H1 (cell line): ENCODE measurements at regions not wholly inside any gene's neighbourhood (a gene's known extent, or its start where the extent isn't known, plus 50 kb on each side); places are given as distances from the start of the nearest gene placed in this dataset.

Experiments used
- CEBPB ChIP-seq: IDR thresholded peaks from 2 replicates; pipeline ENCODE4 v1.6.1; 2012; ENCODE audit warnings: low read depth, low read length
- CHD7 ChIP-seq: fragments of 300-600 bp; sonication (generic); IDR thresholded peaks from 2 replicates; pipeline ENCODE4 v1.7.1; 2012; ENCODE audit warnings: low read length, moderate library complexity, mild to moderate bottlenecking, inconsistent platforms; ENCODE audit not compliant: insufficient replicate concordance
- EGR1 ChIP-seq: IDR thresholded peaks from 2 replicates; pipeline ENCODE4 v1.6.1; 2011; ENCODE audit warnings: low read depth, low read length, borderline replicate concordance
- HDAC2 ChIP-seq, 2 experiments: fragments of 300-600 bp in 1 of 2; sonication (generic) in 1 of 2; IDR thresholded peaks; 2 replicates each; pipeline ENCODE4 v1.6.1; 2011 to 2012; ENCODE audit warnings: low read depth in 2 of 2, low read length in 2 of 2, mild to moderate bottlenecking in 2 of 2, moderate library complexity in 2 of 2, borderline replicate concordance in 1 of 2, inconsistent platforms in 1 of 2
- MAFK ChIP-seq: IDR thresholded peaks from 2 replicates; pipeline ENCODE4 v1.6.1; 2012; ENCODE audit warnings: low read depth, mild to moderate bottlenecking, improper control_type of control experiment, low read length
- NANOG ChIP-seq: IDR thresholded peaks from 2 replicates; pipeline ENCODE4 v1.6.1; 2011; ENCODE audit warnings: low read length, low read depth, mild to moderate bottlenecking, inconsistent platforms; ENCODE audit not compliant: insufficient read depth, poor library complexity, severe bottlenecking
- PHF8 ChIP-seq: fragments of 200-600 bp; sonication (generic); conservative IDR thresholded peaks from 2 replicates; pipeline ENCODE4 v1.7.1; 2012; ENCODE audit warnings: low read depth, mild to moderate bottlenecking, inconsistent platforms, low read length, moderate library complexity
- RAD21 ChIP-seq, 2 experiments: IDR thresholded peaks in 1 of 2; conservative IDR thresholded peaks in 1 of 2; 2 replicates each; pipeline ENCODE4 v1.6.1; 2011; ENCODE audit warnings: low read depth in 2 of 2, low read length in 2 of 2, improper control_type of control experiment in 1 of 2, inconsistent platforms in 1 of 2, mild to moderate bottlenecking in 1 of 2, moderate library complexity in 1 of 2
- RNF2 ChIP-seq: fragments of 200-900, 300-1000 bp; sonication (generic); IDR thresholded peaks from 2 replicates; pipeline ENCODE4 v1.7.1; 2016; ENCODE audit warnings: borderline replicate concordance, low read depth, mild to moderate bottlenecking, antibody characterized with exemption, low read length; ENCODE audit not compliant: poor library complexity, severe bottlenecking; ENCODE audit errors: missing control alignments

- TF ChIP-seq CHD7 (no peak), CEBPB (no peak), PHF8 (no peak), RAD21 (IDR thresholded peaks at IDR 0.05 in 1 of 2, conservative IDR thresholded peaks at IDR 0.05 in 1 of 2; ENCODE audit: low read depth in 2 of 2, low read length in 2 of 2) (no peak), HDAC2 (IDR thresholded peaks at IDR 0.05; ENCODE audit: borderline replicate concordance in 1 of 2, low read depth in 2 of 2, low read length in 2 of 2) (no peak), NANOG (no peak), RNF2 (no peak), MAFK (no peak), EGR1 (no peak)
These were observed 1783.6 kb upstream of the FLRT2 start (continued) for GRCh38 chr14:83746336-83746735.
